HS-5 (cell line): ENCODE measurements at regions not wholly inside any gene's neighbourhood (a gene's known extent, or its start where the extent isn't known, plus 50 kb on each side); places are given as distances from the start of the nearest gene placed in this dataset.

Experiments
- DNase-seq: peaks from one replicate; pipeline ENCODE4 v3.0.0-alpha.2; 2012; ENCODE audit warnings: low read depth

GRCh38 chr11:70627219-70627618 is 228.9 kb downstream of the CTTN start:
- no peak for DNase-seq

GRCh38 chr11:70628176-70628854 is 230.0 kb downstream of the CTTN start:
- no peak for DNase-seq

GRCh38 chr11:70628855-70629844 is 230.8 kb downstream of the CTTN start:
- no peak for DNase-seq

DNA sequence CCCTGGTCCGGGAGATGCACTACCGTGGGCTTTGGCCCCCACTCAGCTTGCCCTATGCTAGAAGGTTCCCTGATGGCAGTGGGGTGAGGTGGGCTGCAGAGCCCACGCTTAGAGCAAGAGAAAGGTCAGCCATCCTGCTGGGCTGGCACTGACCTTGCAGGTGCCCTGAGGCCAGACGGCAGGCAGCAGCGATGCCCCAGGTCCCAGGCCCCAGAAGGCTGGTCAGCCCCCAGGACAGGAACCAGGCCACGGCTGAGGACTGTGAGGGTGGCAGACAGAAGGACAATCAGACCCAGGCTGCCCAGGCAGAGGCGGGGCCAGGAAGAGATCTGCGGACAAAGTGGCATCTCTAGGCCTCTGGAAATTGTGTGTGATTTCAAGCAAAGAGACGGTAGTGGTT is 231.7 kb downstream of the CTTN start:
- no peak for DNase-seq

- no peak for DNase-seq
Measured at GRCh38 chr11:70630816-70631623, 232.7 kb downstream of the CTTN start.

- no peak for DNase-seq
Measured at GRCh38 chr11:70631624-70632047, 233.3 kb downstream of the CTTN start.

GRCh38 chr11:70633610-70634009 is 235.3 kb downstream of the CTTN start:
- no peak for DNase-seq

DNA sequence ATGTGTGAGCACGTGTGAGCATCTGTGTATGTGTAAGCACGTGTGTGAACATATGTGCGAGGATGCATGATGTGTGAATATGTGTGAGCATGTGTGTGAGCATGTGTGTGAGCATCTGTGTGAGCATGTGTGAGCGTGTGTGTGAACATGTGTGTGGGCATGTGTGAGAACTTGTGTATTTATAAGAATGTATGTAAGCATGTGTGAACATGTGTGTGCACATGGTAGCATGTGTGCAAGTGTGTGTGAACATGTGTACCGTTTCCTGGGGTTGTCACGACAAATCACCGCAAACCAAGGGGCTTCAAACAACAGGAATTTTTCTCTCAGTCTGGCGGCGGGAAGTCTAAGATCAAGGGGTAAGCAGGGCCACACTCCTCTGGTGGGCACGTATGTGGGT is 238.3 kb downstream of the CTTN start:
- DNase-seq, result no peak

GRCh38 chr11:70637186-70637800 is 239.0 kb downstream of the CTTN start:
- no peak for DNase-seq

- DNase-seq, result no peak
Measured at GRCh38 chr11:70637949-70638583, 239.7 kb downstream of the CTTN start.

- no peak for DNase-seq
Measured at GRCh38 chr11:70640408-70640807, 242.1 kb downstream of the CTTN start.

- DNase-seq, result no peak
Measured at GRCh38 chr11:70641369-70641768, 243.0 kb downstream of the CTTN start.

GRCh38 chr11:70642266-70642665 is 243.9 kb downstream of the CTTN start:
- DNase-seq, result no peak

- no peak for DNase-seq
Measured at GRCh38 chr11:70643642-70644041, 245.3 kb downstream of the CTTN start.

- DNase-seq, result no peak
Measured at GRCh38 chr11:70644343-70645060, 246.2 kb downstream of the CTTN start.

- no peak for DNase-seq
Measured at GRCh38 chr11:70645537-70645936, 247.2 kb downstream of the CTTN start.

GRCh38 chr11:70646272-70647049 is 248.1 kb downstream of the CTTN start:
- no peak for DNase-seq

- no peak for DNase-seq
Measured at GRCh38 chr11:70647188-70648166, 249.1 kb downstream of the CTTN start.
